ENCODE measurements at regions not wholly inside any gene's neighbourhood (a gene's known extent, or its start where the extent isn't known, plus 50 kb on each side); places are given as distances from the start of the nearest gene placed in this dataset.

GRCh38 chr11:115075356-115075755 is 397.0 kb downstream of the NXPE2 start:
- TF ChIP-seq CTCF (IDR thresholded peaks at IDR 0.05) (no peak), POLR2A (IDR thresholded peaks at IDR 0.05) (no peak), POLR2AphosphoS5 (IDR thresholded peaks at IDR 0.05) (no peak)
